Mammary epithelial cell (primary cell): ENCODE measurements at regions not wholly inside any gene's neighbourhood (a gene's known extent, or its start where the extent isn't known, plus 50 kb on each side); places are given as distances from the start of the nearest gene placed in this dataset.

Source experiments
- EZH2 ChIP-seq: IDR thresholded peaks from 2 replicates; pipeline ENCODE4 v1.6.1; 2012; ENCODE audit warnings: low read length, inconsistent platforms, borderline replicate concordance
- TF ChIP-seq, protein P1 (sequence below), 2 donors: IDR thresholded peaks in 1 of 2; conservative IDR thresholded peaks in 1 of 2; 2 replicates each; pipeline ENCODE4 v1.5.1; 2011 to 2012; ENCODE audit warnings: inconsistent platforms in 2 of 2, low read length in 2 of 2, mild to moderate bottlenecking in 2 of 2, control low read depth in 1 of 2, low read depth in 1 of 2; ENCODE audit not compliant: insufficient read depth in 1 of 2; ENCODE audit errors: extremely low read depth in 1 of 2

GRCh38 chr18:2354292-2354691 lies 217.0 kb downstream of the METTL4 start:
- TF ChIP-seq, protein P1, sequence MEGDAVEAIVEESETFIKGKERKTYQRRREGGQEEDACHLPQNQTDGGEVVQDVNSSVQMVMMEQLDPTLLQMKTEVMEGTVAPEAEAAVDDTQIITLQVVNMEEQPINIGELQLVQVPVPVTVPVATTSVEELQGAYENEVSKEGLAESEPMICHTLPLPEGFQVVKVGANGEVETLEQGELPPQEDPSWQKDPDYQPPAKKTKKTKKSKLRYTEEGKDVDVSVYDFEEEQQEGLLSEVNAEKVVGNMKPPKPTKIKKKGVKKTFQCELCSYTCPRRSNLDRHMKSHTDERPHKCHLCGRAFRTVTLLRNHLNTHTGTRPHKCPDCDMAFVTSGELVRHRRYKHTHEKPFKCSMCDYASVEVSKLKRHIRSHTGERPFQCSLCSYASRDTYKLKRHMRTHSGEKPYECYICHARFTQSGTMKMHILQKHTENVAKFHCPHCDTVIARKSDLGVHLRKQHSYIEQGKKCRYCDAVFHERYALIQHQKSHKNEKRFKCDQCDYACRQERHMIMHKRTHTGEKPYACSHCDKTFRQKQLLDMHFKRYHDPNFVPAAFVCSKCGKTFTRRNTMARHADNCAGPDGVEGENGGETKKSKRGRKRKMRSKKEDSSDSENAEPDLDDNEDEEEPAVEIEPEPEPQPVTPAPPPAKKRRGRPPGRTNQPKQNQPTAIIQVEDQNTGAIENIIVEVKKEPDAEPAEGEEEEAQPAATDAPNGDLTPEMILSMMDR (conservative IDR thresholded peaks at IDR 0.05 in 1 of 2, IDR thresholded peaks at IDR 0.05 in 1 of 2; ENCODE audit: extremely low read depth in 1 of 2, insufficient read depth in 1 of 2, low read depth in 1 of 2, low read length in 2 of 2), result no peak
- no peak for TF ChIP-seq EZH2
